ENCODE measurements at regions not wholly inside any gene's neighbourhood (a gene's known extent, or its start where the extent isn't known, plus 50 kb on each side); places are given as distances from the start of the nearest gene placed in this dataset.

- no peak for DNase-seq (ENCODE audit: low spot score)
These were observed 345.3 kb downstream of the GABRG1 start for GRCh38 chr4:45778514-45778913.

- DNase-seq (ENCODE audit: low spot score) = no peak
These were observed 347.7 kb downstream of the GABRG1 start for GRCh38 chr4:45776146-45776545.

DNA sequence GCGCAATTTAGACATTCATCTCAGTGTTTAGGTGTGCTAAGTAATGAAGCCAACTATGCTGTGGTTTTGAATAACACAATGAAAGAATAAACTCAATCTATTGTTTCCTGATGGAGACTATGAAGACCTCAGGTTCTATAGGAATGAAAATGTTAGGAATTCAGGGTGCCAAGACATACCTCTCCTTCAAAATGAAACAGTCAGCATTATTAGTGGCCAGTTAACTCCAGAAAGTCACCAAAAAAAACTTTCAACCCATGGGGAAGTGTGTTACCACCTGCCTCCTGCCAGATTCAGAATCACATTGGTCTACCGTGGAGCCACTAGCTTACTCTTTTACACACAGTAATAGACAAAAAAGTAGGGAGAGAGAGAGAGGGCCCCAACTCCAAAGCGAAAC is 352.9 kb downstream of the GABRG1 start:
- DNase-seq (ENCODE audit: low spot score) = no peak

DNA sequence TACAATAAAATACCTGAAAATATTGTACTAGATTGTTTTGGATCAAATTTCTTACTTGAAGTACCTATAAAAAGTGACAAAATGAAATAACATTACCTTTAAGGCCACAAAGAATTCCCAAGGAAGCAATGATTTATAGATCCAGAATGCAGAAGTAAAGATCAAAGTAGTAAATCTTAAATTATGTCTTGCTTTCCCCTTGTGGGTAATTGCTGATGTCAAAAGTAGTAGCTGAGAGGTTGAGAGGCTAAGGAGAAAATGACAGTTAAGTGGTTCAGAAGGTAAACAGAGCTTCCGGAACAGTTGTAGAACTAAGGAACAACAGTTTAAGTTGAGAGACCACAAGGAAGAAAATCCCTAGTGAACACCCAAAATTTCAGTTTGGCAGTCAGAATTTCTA is 358.3 kb downstream of the GABRG1 start:
- DNase-seq (ENCODE audit: low spot score) = no peak

GRCh38 chr4:45751877-45752530 is 371.9 kb downstream of the GABRG1 start:
- DNase-seq (ENCODE audit: low spot score) = no peak

DNA sequence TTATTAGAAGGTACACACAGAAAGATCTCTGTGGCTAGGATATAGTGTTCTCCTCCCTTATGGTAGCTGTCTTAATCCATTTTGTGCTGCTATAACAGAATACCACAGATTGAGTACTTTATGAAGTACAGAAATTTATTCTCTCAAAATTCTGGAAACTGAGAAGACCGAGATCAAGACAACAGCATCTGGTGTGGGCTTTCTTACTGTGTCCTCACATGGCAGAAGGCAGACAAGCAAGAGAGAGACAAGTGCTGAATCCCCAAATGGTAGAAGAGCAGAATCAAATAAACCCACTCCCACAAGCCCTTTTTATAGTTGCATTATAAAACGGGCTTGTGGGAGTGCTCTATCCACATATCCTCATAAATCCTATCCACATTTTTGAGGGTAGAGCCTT is 373.1 kb downstream of the GABRG1 start:
- no peak for DNase-seq (ENCODE audit: low spot score)

DNA sequence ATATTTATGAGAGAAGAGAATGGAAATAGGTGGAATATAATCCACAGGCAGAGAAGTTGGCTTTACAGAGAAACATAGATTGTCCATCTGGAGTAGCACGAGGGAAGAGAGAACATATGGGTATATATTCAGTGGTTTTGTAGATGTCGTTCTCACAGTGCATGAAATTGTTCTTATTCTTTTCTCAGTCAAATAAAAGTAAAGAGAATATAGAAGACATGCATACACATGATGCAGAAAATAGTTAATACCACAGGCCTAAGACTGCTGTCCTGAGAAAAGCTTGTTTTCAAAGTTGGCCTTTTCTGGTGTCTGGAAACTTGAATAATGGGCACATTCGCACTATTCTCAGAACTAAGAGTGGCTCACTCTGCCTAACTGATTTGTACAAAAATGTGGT is 378.1 kb downstream of the GABRG1 start:
- no peak for DNase-seq (ENCODE audit: low spot score)

- no peak for DNase-seq (ENCODE audit: low spot score)
These were observed 382.0 kb downstream of the GABRG1 start for GRCh38 chr4:45741897-45742296.

DNA sequence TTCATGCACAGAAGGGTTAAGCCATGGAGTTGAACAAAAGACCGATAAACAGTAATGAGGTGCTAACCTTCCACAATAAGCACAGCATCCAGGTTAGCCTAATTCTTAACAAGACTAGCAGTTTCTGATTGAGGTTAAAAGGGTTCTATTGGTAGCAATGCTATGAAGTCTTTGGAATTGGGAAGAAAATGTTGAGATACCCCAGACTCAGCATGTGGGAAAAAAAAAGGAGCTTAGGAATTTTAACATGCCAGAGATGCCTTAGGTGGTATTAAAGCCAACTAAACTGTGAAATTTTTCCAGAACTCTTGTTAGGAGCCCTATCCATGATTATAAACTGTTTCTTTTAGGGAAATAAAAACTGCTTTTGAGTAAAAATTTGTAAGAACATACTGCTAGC is 391.7 kb downstream of the GABRG1 start:
- DNase-seq (ENCODE audit: low spot score) = no peak

GRCh38 chr4:45716093-45716492 is 407.8 kb downstream of the GABRG1 start:
- DNase-seq (ENCODE audit: low spot score) = no peak

- DNase-seq (ENCODE audit: low spot score) = no peak
These were observed 409.9 kb downstream of the GABRG1 start for GRCh38 chr4:45713996-45714395.

DNA sequence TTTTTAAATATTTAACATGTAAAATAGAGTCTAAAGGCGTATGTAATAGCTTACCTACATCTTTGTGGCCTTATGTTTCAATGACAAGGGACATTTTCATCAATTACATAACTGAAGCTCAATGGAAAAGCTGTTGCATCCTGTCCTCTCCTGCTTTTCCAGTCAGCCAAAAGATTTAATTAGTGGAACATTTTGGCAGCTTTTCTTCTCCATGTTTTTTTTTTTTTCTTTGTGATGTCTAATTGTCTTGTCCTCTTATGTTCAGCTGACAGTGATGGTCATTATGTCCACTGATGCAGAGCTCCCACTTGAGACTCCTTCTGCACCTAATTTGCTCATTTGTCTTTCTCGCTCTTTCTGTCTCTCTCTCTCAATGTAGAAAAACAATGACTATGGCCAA is 422.2 kb downstream of the GABRG1 start:
- DNase-seq (ENCODE audit: low spot score) = no peak

- no peak for DNase-seq (ENCODE audit: low spot score)
These were observed 430.1 kb downstream of the GABRG1 start for GRCh38 chr4:45693746-45694145.

- DNase-seq (ENCODE audit: low spot score) = no peak
These were observed 431.6 kb downstream of the GABRG1 start for GRCh38 chr4:45692131-45692735.

- DNase-seq (ENCODE audit: low spot score) = no peak
These were observed 435.5 kb downstream of the GABRG1 start for GRCh38 chr4:45688341-45688740.

GRCh38 chr4:45679411-45679810 is 444.4 kb downstream of the GABRG1 start:
- DNase-seq (ENCODE audit: low spot score) = no peak

GRCh38 chr4:45668128-45668527 is 455.7 kb downstream of the GABRG1 start:
- DNase-seq (ENCODE audit: low spot score) = no peak

DNA sequence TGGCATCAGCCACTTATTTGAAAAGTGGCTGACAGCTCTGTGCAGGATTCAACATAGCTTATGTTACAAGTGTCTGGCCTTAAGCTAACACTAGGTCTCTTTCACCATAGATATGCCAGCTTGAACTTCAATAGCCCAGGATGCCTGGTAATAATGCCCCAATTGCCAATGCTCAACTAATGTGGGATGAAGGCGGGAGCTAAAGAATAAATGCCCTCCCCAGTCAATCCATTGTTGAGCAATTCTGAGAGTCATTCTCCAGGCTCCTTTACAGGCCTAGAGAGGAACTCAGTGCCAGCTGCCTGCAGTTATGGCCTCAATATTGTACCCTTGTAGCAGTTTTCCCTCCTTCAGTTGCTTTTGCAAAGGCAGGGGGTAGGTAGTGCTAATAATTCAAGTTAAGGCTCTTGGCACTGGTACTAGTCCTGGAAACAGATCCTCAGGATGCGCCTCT is 460.2 kb downstream of the GABRG1 start:
- no peak for DNase-seq (ENCODE audit: low spot score)

GRCh38 chr4:45663003-45663402 is 460.9 kb downstream of the GABRG1 start:
- DNase-seq (ENCODE audit: low spot score) = no peak

DNA sequence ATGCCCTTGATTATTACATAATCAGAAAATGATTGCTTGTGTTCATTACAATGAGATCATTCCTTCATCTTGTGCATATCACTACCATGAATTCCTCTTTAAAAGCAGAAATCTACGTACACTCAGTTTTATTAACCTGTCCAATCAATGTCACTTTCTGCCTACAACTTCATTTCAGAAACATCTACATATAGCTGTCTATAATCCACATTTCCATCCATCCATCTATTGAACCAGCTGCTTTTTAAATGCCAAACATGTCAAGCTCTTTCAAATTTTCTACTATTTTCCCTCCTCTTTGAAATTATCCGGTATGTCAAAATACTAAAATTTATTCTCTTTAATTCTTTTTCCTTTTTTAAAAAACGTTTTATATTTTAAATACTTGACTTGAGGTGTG is 462.0 kb downstream of the GABRG1 start:
- DNase-seq (ENCODE audit: low spot score) = no peak

DNA sequence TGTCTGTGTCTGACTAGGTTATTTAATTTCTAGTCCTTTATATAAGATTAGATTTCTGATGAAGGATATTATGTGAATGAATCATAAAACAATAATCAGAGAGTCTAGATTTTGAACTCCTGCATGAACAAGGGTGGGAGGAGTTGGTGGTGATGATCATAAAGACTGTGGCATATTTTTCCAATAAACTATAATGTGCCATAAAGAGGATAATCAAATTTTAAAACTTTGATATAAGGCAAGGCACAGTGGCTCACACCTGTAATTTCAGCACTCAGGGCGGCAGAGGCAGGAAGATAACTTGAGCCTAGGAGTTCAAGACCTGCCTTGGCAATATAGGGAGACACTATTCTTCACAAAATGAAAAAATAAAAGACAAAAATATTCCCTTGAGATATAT is 473.3 kb downstream of the GABRG1 start:
- no peak for DNase-seq (ENCODE audit: low spot score)

- no peak for DNase-seq (ENCODE audit: low spot score)
These were observed 475.0 kb downstream of the GABRG1 start for GRCh38 chr4:45648846-45649245.

DNA sequence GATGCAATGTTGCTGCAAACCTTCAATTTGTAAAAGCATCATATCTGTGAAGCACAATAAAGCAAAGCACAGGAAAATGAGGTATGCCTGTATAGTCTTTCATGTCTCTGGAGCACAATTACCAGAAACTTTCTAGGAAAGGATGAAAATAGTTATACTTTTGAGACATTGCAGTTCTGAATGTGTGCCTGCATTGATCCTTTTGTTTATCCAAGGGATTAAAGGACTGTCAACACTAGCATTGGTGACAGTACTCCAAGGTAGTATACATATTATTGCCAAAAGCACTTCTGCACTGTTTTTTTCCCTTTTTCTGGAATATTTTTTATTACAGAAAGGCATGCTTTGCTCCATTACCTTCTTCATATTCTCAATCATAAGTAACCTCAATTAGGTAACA is 476.0 kb downstream of the GABRG1 start:
- no peak for DNase-seq (ENCODE audit: low spot score)
